Left cardiac atrium (tissue), 4 donors: ENCODE measurements at regions not wholly inside any gene's neighbourhood (a gene's known extent, or its start where the extent isn't known, plus 50 kb on each side); places are given as distances from the start of the nearest gene placed in this dataset.
A peak's percentile ranks its signal among the peaks of the same experiment; 100 is the strongest.

Experiments used
- ATAC-seq, 2 donors: fragments of 200-7000 bp; cut with Tn5 transposase; one replicate each; pipeline ENCODE4 v1.9.1; 2020; ENCODE audit warnings: mild to moderate bottlenecking in 2 of 2, moderate library complexity in 2 of 2
- DNase-seq: peaks from one replicate; pipeline ENCODE4 v3.0.0-alpha.2; 2020
- intact Hi-C, 2 donors: fragments of 100-400 bp; cut with DNase I; formaldehyde crosslinking; loops; one replicate each; pipeline versions ENCODE4 v1.14.1 to v1.15.1; 2022 to 2023
- donor health status: DM: no; HTN: yes; CAD: no.
- donor health status: DM: no; HTN: yes; CAD: no; lungs with severe emphysema.
- donor health status: DM: yes; HTN: yes; CAD: no.
- donor health status: Dilated cardiomyopathy.

- intact Hi-C loops, result no loop called here
- ATAC-seq (no peak), DNase-seq (no peak)
These were observed 61.2 kb upstream of the ATL2 start for GRCh38 chr2:38438133-38438882.

- no peak for ATAC-seq
- intact Hi-C loops, result no loop called here
- DNase-seq, result no peak
These were observed 59.2 kb upstream of the ATL2 start for GRCh38 chr2:38436227-38436664.

DNA sequence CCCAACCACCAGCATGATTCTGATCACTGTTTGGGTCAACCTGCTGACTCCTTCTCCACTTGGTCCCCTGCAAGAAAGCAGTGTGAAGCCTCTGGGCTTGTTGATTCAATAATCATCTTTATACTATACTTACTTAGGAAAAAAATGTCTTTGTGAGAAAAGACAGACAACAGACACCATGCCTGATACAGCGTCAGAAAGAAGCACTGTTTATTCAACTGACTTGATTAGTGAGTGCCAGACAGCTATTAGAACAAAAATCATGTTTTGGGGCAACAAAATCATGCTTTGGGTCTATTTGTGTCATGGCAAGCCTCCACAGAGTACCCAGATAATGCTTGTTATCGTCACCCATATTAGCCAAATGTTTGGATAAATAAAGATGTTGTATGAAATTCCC, 58.7 kb upstream of the ATL2 start:
- DNase-seq (no peak), ATAC-seq (no peak)
- intact Hi-C loops, result no loop called here

GRCh38 chr2:38434595-38434994, 57.5 kb upstream of the ATL2 start:
- ATAC-seq (no peak), DNase-seq (no peak)
- intact Hi-C loops, result no loop called here

GRCh38 chr2:38433607-38433975, 56.5 kb upstream of the ATL2 start:
- DNase-seq (no peak), ATAC-seq (no peak)
- intact Hi-C loops, result no loop called here

DNA sequence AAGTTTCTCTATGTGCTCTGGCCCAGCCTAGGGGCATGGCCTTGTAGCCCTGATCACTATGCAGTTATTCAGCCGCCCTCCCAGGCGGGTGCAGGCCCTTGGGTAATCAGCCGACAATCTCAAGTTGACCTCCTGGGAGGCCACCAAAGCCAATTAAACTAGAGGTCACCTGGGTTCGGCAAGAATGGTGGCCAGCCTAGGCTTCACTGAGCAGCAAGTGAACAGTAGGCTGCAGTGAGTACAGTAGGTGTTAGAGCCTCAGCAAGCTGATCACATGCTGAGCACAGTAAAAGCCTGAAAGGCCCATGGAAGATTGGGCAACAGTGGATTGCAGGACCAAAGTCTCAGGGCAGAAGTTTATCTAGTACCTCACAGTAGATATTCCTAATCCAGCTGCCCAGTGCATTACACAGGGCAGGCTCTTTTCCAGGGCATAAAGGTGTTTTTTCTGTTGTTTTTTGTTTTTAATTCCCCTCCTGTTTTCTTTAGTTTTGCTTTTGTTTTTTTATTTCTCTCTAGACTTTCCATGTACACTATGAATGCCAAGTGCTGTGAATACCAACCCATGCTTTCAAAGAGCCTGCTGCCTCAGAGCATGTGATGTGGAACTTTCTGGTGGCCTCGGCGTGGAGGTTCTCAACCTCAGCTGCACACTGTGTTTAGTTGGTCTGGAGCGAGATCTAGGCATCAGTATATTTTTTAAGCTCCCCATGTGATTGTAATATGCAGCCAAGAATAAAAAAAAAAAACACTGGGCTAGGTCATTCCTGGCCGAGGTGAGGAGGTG, 55.9 kb upstream of the ATL2 start:
- intact Hi-C loops, result no loop called here
- DNase-seq, result no peak

GRCh38 chr2:38430597-38431207, 53.6 kb upstream of the ATL2 start:
- DNase-seq (no peak), ATAC-seq (no peak)
- intact Hi-C loops, result no loop called here

More for the DNA sequence above, 55.9 kb upstream of the ATL2 start:
- ATAC-seq, result peak in 1 of 2 donors; percentile 90

DNA sequence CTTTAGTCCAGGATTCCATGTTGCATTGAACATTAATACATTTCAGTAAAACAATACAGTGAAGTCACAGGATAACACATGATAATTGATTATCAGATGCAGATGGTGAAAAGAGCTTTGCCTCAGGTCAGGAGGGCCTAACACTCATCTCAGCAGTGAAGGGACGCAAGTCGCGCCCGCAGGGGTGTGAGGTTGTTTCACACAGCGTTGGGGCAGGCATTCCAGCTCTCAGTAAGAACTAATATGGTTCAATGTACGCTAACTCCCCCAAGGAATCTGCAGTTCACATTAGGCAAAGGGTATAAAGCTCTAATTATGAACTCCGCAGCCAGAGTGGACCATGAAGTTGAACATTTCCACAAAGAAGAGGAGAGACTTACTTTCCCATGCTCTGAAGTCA, 53.1 kb upstream of the ATL2 start:
- intact Hi-C loops, result no loop called here
- DNase-seq, result no peak
- ATAC-seq, result no peak

GRCh38 chr2:38427936-38428335, 50.9 kb upstream of the ATL2 start:
- intact Hi-C loops, result no loop called here
- no peak for ATAC-seq

GRCh38 chr2:38427054-38427453, 50.0 kb upstream of the ATL2 start:
- DNase-seq, result no peak
- intact Hi-C loops, result no loop called here
- ATAC-seq, result no peak

More at GRCh38 chr2:38427936-38428335, 50.9 kb upstream of the ATL2 start:
- DNase-seq, result no peak
